H1 (cell line): ENCODE measurements at regions not wholly inside any gene's neighbourhood (a gene's known extent, or its start where the extent isn't known, plus 50 kb on each side); places are given as distances from the start of the nearest gene placed in this dataset.

ENCODE experiments used
- EZH2 ChIP-seq: fragments of 200-600 bp; sonication (generic); IDR thresholded peaks from 2 replicates; pipeline ENCODE4 v1.7.1; 2012; ENCODE audit warnings: low read depth, mild to moderate bottlenecking, moderate library complexity, low read length, inconsistent platforms; ENCODE audit not compliant: severe bottlenecking
- HDAC2 ChIP-seq, 2 experiments: fragments of 300-600 bp in 1 of 2; sonication (generic) in 1 of 2; IDR thresholded peaks; 2 replicates each; pipeline ENCODE4 v1.6.1; 2011 to 2012; ENCODE audit warnings: low read depth in 2 of 2, low read length in 2 of 2, mild to moderate bottlenecking in 2 of 2, moderate library complexity in 2 of 2, borderline replicate concordance in 1 of 2, inconsistent platforms in 1 of 2

DNA sequence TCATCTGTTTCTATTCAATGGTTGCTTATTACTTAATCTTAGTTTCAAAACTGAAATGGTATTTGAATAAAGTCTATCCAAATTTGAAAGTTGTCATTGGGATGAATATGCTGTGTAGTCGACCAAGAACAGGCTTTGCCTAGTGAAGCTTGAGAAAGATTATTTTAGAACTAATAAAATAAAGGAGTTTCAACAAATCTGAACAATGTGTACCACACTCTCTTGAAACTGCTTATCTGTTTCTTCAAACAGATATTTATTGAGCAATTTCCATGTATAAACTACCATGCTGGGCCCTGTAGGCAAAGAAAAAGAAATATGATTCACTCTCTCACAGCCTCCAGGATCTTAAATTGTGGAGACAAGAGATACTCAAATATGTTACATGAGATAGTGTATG is 174.4 kb downstream of the OGFRL1 start (continued):
- TF ChIP-seq HDAC2 (IDR thresholded peaks at IDR 0.05; ENCODE audit: borderline replicate concordance in 1 of 2, low read depth in 2 of 2, low read length in 2 of 2) (no peak), EZH2 (no peak)
